ENCODE measurements at regions not wholly inside any gene's neighbourhood (a gene's known extent, or its start where the extent isn't known, plus 50 kb on each side); places are given as distances from the start of the nearest gene placed in this dataset.

DNA sequence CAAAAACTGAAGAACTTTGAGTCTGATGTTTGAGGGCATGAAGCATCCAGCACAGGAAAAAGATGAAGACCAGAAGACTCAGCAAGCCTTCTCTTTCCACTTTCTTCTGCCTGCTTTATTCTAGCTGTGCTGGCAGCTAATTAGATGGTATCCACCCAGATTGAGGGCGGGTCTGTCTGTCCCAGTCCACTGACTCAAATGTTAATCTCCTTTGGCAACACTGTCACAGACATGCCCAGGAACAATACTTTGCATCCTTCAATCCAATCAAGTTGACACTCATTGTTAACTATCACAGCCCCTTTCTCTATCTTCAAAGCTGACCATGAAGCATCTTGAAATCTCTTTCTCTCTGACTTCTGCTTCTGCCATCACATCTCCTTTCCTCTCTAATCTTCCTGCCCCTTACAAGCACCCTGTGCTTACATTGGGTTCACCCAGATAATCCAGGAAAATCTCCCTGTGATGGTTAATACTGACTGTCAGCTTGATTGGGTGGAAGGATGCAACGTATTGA is 115.9 kb upstream of the CDH13 start:
- Histone ChIP-seq H3K27ac (no peak overlapping the region), H3K36me3 (replicated peaks) (no peaks in the 10 kb centered on the region), H3K4me3 (ENCODE audit: low read depth, low read length) (no peak overlapping the region), H3K27me3 (replicated peaks) (no peaks in the 10 kb centered on the region)
- DNase-seq = no peak
- in situ Hi-C loops (cut with HindIII; ENCODE audit: low pct_ligation_motif_present, low sequenced_read_pairs) = no loop called here
- TF ChIP-seq, protein P1, sequence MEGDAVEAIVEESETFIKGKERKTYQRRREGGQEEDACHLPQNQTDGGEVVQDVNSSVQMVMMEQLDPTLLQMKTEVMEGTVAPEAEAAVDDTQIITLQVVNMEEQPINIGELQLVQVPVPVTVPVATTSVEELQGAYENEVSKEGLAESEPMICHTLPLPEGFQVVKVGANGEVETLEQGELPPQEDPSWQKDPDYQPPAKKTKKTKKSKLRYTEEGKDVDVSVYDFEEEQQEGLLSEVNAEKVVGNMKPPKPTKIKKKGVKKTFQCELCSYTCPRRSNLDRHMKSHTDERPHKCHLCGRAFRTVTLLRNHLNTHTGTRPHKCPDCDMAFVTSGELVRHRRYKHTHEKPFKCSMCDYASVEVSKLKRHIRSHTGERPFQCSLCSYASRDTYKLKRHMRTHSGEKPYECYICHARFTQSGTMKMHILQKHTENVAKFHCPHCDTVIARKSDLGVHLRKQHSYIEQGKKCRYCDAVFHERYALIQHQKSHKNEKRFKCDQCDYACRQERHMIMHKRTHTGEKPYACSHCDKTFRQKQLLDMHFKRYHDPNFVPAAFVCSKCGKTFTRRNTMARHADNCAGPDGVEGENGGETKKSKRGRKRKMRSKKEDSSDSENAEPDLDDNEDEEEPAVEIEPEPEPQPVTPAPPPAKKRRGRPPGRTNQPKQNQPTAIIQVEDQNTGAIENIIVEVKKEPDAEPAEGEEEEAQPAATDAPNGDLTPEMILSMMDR (IDR thresholded peaks at IDR 0.05; ENCODE audit: low read depth, low read length, missing control alignments) = no peak

DNA sequence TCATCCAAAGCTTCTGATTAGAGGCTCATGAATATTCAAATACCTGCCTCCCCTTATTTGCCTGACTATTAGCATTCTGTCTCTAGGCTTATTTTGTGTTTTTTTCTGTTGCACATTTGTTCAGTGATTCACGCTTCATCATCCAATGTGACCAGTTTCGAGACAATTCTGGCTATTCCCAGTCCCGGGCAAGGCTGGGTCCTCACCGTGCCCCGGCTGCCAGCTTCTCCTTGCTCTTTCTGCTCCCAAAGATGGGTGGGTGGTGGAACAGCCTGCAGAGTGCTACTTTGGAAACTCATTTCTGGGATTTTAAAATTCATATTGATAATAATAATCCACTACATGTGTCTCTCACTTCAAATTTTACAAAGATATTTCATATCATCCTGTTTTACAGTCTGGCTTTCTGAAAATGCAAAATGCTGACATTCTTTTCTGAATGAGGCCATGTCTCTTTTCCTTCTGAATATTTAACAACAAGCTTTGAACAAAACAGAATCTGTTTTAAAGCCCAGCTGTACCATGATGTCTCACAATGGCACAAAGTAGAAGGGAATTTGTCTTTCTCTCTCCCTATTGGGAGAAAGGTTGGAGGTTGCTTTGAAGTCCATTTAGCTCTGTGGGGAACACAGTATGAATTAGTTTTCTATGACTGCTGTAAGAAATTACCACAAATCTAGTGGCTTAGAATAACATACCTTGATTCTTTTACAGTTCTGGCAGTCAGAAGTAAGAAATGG is 116.9 kb upstream of the CDH13 start:
- TF ChIP-seq, protein P1 (IDR thresholded peaks at IDR 0.05; ENCODE audit: low read depth, low read length, missing control alignments) = no peak
- no peak overlapping the region for H3K27ac ChIP-seq
- no peaks in the 10 kb centered on the region for H3K36me3 ChIP-seq (replicated peaks)
- H3K4me3 ChIP-seq (ENCODE audit: low read depth, low read length) = no peak overlapping the region
- DNase-seq = no peak
- in situ Hi-C loops (cut with HindIII; ENCODE audit: low pct_ligation_motif_present, low sequenced_read_pairs) = no loop called here
- H3K27me3 ChIP-seq (replicated peaks) = no peaks in the 10 kb centered on the region

DNA sequence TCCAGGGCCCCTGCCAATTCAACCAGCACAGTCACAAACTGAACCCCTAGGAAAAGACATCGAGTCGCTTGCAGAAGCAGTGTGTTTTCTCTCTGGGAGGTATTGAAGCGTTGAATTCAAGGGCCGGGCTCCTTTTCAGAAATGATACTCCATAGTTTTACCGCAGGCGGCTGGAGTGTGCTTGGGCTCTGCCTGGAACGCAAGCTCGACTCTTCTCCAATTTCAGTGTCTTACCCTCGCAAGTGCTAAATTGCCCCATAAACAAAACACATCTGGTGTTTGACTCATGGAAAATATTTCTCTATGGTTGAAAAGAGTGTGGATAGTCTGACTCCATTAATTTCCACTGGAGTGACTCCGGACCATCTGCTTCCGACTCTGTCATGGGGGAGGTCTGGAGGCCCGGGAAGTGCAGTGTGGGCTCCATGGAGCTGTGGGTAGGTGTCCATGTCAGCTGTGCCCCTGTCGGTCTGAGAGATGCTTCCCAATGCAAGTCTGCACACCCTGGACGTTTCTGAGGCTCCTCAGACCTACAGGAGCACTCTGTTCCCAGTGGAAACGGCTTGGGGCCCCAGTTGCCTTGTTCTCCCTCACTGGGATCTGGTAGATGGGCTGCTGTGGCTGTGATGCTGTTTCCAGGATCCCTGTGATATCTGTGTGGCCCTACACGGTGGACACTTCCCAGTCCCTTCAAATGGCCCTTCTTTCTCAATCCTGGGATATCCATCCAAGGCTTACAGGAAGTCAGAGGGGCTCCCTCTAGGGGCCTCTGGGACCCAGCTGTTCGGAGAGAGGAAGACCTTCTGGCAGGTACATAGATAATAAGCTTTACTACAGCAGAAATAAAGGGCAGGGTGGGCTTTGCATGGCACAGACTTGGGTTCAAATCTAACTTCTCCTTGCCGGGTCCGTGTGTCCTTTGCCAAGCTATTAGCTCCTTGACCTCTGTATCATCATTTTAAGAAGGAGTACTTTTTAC is 119.8 kb upstream of the CDH13 start:
- no peaks in the 10 kb centered on the region for H3K27me3 ChIP-seq (replicated peaks)
- TF ChIP-seq, protein P1 (IDR thresholded peaks at IDR 0.05; ENCODE audit: low read depth, low read length, missing control alignments) = no peak
- no peaks in the 10 kb centered on the region for H3K36me3 ChIP-seq (replicated peaks)
- in situ Hi-C loops (cut with HindIII; ENCODE audit: low pct_ligation_motif_present, low sequenced_read_pairs) = no loop called here
- no peak overlapping the region for H3K27ac ChIP-seq
- no peak overlapping the region for H3K4me3 ChIP-seq (ENCODE audit: low read depth, low read length)
- DNase-seq = no peak

DNA sequence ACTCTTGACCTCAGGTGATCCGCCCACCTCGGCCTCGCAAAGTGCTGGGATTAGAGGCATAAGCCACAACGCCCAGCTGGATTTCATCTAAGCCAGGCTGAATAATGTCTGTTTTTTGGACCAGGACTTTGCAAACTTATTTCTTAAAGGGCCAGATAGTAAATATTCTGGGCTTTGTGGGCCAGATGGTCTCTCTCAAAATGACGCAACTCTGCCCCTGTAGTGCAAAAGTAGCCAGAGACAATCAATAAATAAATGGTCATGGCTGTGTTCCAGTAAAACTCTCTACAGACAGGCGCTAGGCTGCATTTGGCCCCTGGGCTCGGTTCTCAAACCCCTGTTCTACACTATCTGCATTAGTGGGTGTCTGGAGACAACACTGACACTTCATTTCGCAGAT is 121.9 kb upstream of the CDH13 start:
- TF ChIP-seq, protein P1 (IDR thresholded peaks at IDR 0.05; ENCODE audit: low read depth, low read length, missing control alignments) = no peak
- in situ Hi-C loops (cut with HindIII; ENCODE audit: low pct_ligation_motif_present, low sequenced_read_pairs) = no loop called here
- H3K4me3 ChIP-seq (ENCODE audit: low read depth, low read length) = no peak overlapping the region

DNA sequence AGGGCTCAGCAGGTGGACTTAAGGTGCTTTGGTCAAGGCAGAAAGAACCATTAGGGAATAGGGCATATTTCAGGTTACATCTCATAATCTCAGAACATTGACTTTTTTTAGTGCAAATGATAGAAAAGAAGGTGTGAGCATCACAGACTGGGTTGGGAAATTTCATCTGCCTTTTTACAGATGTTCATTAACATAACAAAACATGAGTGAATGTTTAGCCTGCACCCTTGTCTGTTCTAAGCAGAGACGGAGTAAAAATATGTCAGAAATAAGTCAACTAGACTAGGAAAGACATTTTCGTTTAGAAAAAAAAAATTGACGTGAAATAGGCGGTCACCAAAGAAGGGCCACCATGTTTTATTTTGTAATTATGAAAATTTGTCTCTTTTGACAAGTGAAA is 127.5 kb upstream of the CDH13 start:
- TF ChIP-seq, protein P1 (IDR thresholded peaks at IDR 0.05; ENCODE audit: low read depth, low read length, missing control alignments) = no peak
- Histone ChIP-seq H3K27me3 (replicated peaks) (no peaks in the 10 kb centered on the region), H3K27ac (no peak overlapping the region), H3K4me3 (ENCODE audit: low read depth, low read length) (no peak overlapping the region), H3K36me3 (replicated peaks) (no peaks in the 10 kb centered on the region)
- in situ Hi-C loops (cut with HindIII; ENCODE audit: low pct_ligation_motif_present, low sequenced_read_pairs) = no loop called here
- DNase-seq = no peak

More for the DNA sequence above, 121.9 kb upstream of the CDH13 start:
- no peaks in the 10 kb centered on the region for H3K36me3 ChIP-seq (replicated peaks)
- H3K27me3 ChIP-seq (replicated peaks) = no peaks in the 10 kb centered on the region
- H3K27ac ChIP-seq = no peak overlapping the region
- no peak for DNase-seq
